ENCODE measurements at regions not wholly inside any gene's neighbourhood (a gene's known extent, or its start where the extent isn't known, plus 50 kb on each side); places are given as distances from the start of the nearest gene placed in this dataset.

GRCh38 chr5:5576744-5577143 is 154.3 kb downstream of the ICE1 start:
- no peak overlapping the region for H3K4me3 Mint-ChIP-seq
- H3K36me3 Mint-ChIP-seq = no peaks in the 10 kb centered on the region
- no peak overlapping the region for H3K27ac Mint-ChIP-seq
- no peaks in the 10 kb centered on the region for H3K4me1 Mint-ChIP-seq
- H3K27me3 Mint-ChIP-seq = no peaks in the 10 kb centered on the region
- no peaks in the 10 kb centered on the region for H3K9me3 Mint-ChIP-seq

DNA sequence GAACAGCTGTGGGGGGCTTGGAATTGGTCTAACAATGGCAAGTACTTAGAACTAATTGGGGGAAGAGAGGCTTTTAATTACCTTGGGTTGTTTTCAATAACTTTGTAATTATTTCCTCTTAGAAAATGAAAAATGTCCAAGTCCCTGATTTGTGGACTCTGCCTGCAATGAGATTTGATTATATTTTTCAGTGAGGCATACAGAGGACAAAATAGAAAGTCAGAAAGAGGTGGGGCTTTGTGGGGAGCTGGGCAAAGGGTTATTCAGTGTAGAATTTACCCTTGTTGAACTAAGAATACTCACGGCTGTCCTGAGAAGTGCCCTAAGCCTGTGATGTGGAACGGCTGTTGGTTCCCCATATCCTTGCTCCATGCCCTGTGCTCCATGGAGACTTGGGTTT is 153.0 kb downstream of the ICE1 start:
- H3K4me1 Mint-ChIP-seq = no peaks in the 10 kb centered on the region
- H3K4me3 Mint-ChIP-seq = no peak overlapping the region
- no peaks in the 10 kb centered on the region for H3K36me3 Mint-ChIP-seq
- H3K27me3 Mint-ChIP-seq = no peaks in the 10 kb centered on the region
- no peaks in the 10 kb centered on the region for H3K9me3 Mint-ChIP-seq
- H3K27ac Mint-ChIP-seq = no peak overlapping the region

GRCh38 chr5:5573798-5574380 is 151.4 kb downstream of the ICE1 start:
- H3K27me3 Mint-ChIP-seq = peaks cover 3% of the 10 kb centered on the region

GRCh38 chr5:5572976-5573797 is 150.7 kb downstream of the ICE1 start:
- H3K27ac Mint-ChIP-seq = no peak overlapping the region
- no peaks in the 10 kb centered on the region for H3K9me3 Mint-ChIP-seq
- H3K4me1 Mint-ChIP-seq = no peaks in the 10 kb centered on the region
- H3K36me3 Mint-ChIP-seq = no peaks in the 10 kb centered on the region
- peaks cover 3% of the 10 kb centered on the region for H3K27me3 Mint-ChIP-seq
- H3K4me3 Mint-ChIP-seq = no peak overlapping the region

More at GRCh38 chr5:5573798-5574380, 151.4 kb downstream of the ICE1 start:
- H3K4me1 Mint-ChIP-seq = no peaks in the 10 kb centered on the region
- no peaks in the 10 kb centered on the region for H3K9me3 Mint-ChIP-seq
- H3K27ac Mint-ChIP-seq = no peak overlapping the region
- no peaks in the 10 kb centered on the region for H3K36me3 Mint-ChIP-seq
- H3K4me3 Mint-ChIP-seq = no peak overlapping the region

DNA sequence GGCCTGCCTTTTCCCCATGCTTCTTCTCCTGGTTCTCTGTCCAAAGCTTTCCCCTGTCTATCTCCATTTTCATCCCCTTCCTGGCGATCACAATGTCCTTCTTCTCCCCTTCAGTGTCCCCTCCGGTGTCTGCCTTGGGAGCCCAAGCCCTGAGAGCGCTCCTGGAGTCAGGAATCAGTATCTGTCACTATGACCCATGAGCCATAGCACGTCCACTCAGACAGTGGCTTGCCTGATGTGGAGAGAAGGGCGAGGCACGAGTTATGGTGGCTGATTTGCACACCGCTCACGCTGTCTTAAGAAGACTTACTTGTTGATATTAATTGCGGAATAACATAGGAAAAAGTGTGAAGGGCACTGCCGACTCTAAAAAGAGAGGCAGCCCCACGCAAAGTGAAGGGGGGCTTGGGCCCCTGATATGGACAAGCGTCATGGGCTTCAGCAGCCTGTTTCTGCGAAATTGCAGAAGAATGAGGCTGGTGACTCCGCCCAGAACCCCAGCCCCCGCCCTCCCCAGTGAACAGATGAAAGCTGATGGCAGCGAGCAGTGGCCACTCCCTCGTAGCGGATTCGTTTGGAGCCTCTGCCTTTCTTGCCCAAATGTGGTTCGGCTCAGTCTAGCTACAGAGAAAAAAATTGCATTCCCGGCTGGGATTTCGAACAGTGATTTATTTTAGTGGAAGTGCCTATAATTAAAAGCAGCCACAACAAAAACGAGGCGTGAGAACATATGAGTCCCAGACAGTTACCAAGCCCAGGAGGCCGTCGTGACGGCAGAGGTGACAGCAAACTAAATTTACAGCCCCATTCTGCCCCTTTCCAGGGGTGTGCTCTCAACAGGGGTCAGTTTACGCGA is 149.8 kb downstream of the ICE1 start:
- no peak overlapping the region for H3K27ac Mint-ChIP-seq

GRCh38 chr5:5570646-5571045 is 148.2 kb downstream of the ICE1 start:
- Mint-ChIP-seq H3K9me3 (no peaks in the 10 kb centered on the region), H3K4me3 (no peak overlapping the region), H3K4me1 (no peaks in the 10 kb centered on the region), H3K36me3 (no peaks in the 10 kb centered on the region), H3K27me3 (peaks cover 3% of the 10 kb centered on the region), H3K27ac (no peak overlapping the region)

More for the DNA sequence above, 149.8 kb downstream of the ICE1 start:
- H3K4me1 Mint-ChIP-seq = no peaks in the 10 kb centered on the region
- no peak overlapping the region for H3K4me3 Mint-ChIP-seq
- no peaks in the 10 kb centered on the region for H3K9me3 Mint-ChIP-seq
- H3K36me3 Mint-ChIP-seq = no peaks in the 10 kb centered on the region
- H3K27me3 Mint-ChIP-seq = peaks cover 3% of the 10 kb centered on the region

DNA sequence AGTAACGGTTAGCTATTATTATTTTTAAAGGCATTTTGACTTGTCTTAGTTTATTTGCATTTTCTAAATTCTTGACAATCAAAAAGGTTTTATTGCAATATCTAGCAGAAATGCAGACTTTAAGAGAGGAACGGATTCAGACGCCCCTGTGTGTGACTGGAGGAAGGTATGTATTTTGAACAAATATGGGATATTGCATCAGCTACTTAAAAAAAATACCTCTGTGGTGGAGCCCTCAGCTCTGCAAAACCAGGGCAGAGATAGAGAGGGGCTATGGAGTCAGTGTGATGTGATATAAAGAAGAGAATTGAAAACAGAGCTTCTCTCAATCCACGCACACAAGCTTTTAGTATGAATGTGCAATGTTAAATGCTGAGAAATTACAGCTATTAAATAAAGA is 142.4 kb downstream of the ICE1 start:
- Mint-ChIP-seq H3K4me1 (no peaks in the 10 kb centered on the region), H3K36me3 (no peaks in the 10 kb centered on the region), H3K27ac (no peak overlapping the region), H3K9me3 (no peaks in the 10 kb centered on the region), H3K4me3 (no peak overlapping the region), H3K27me3 (peaks cover 9% of the 10 kb centered on the region)

DNA sequence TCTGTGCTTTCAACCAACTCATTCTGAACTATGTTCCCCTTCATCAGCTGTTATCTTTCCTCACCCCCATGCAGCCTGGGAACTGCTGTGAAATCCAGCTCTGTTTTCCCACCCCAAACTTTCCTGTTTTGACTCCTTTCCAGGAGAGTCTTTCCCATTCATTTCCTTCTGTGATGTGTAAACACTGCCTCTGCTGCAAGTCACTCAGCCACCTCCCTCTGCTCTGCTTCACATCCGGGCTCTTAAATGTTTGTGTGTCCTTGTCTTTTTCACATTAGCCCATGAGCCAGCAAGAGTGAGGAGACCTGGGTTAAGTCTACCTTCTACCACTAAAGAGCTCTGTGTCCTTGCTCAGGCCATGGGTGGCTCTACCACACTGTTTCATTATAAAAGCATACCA is 137.5 kb downstream of the ICE1 start:
- Mint-ChIP-seq H3K27me3 (peaks cover 10% of the 10 kb centered on the region), H3K4me1 (no peaks in the 10 kb centered on the region), H3K36me3 (no peaks in the 10 kb centered on the region), H3K9me3 (no peaks in the 10 kb centered on the region), H3K4me3 (no peak overlapping the region), H3K27ac (no peak overlapping the region)

- Mint-ChIP-seq H3K9me3 (no peaks in the 10 kb centered on the region), H3K27me3 (peaks cover 10% of the 10 kb centered on the region), H3K4me1 (no peaks in the 10 kb centered on the region), H3K4me3 (no peak overlapping the region), H3K36me3 (no peaks in the 10 kb centered on the region), H3K27ac (no peak overlapping the region)
These were observed 136.4 kb downstream of the ICE1 start for GRCh38 chr5:5558638-5559527.

- Mint-ChIP-seq H3K9me3 (no peaks in the 10 kb centered on the region), H3K27me3 (peaks cover 10% of the 10 kb centered on the region), H3K27ac (no peak overlapping the region), H3K4me3 (no peak overlapping the region), H3K36me3 (no peaks in the 10 kb centered on the region), H3K4me1 (no peaks in the 10 kb centered on the region)
These were observed 135.6 kb downstream of the ICE1 start for GRCh38 chr5:5558102-5558501.

- H3K4me3 Mint-ChIP-seq = no peak overlapping the region
- peaks cover 8% of the 10 kb centered on the region for H3K27me3 Mint-ChIP-seq
- no peaks in the 10 kb centered on the region for H3K4me1 Mint-ChIP-seq
- H3K36me3 Mint-ChIP-seq = no peaks in the 10 kb centered on the region
- peaks cover 11% of the 10 kb centered on the region for H3K9me3 Mint-ChIP-seq
- H3K27ac Mint-ChIP-seq = no peak overlapping the region
These were observed 129.0 kb downstream of the ICE1 start for GRCh38 chr5:5551499-5551898.

DNA sequence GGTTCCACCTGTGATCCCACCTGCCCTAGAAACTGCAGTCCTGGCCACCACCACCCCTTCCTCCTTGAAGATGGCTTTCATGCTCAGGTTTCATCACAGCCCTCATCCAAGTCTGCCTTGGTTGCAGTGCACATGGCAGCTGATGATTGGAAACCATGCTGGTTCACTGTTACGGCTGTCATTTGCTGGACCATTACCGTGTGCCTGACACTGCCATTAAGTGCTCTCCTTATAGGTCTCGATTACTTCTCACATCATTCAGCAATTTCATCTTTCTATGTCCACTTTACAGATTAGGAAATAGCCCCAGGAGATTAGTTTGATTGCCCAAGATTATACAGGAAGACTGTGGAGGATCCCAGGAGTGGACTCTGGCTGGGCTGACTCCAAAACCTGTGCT is 123.9 kb downstream of the ICE1 start:
- H3K9me3 Mint-ChIP-seq = peaks cover 11% of the 10 kb centered on the region
- no peaks in the 10 kb centered on the region for H3K4me1 Mint-ChIP-seq
- peaks cover 12% of the 10 kb centered on the region for H3K27me3 Mint-ChIP-seq
- H3K27ac Mint-ChIP-seq = no peak overlapping the region
- no peaks in the 10 kb centered on the region for H3K36me3 Mint-ChIP-seq
- no peak overlapping the region for H3K4me3 Mint-ChIP-seq

GRCh38 chr5:5544094-5544663 is 121.7 kb downstream of the ICE1 start:
- peaks cover 12% of the 10 kb centered on the region for H3K27me3 Mint-ChIP-seq
- H3K9me3 Mint-ChIP-seq = peaks cover 11% of the 10 kb centered on the region
- H3K27ac Mint-ChIP-seq = no peak overlapping the region
- H3K4me1 Mint-ChIP-seq = no peaks in the 10 kb centered on the region
- H3K36me3 Mint-ChIP-seq = no peaks in the 10 kb centered on the region
- no peak overlapping the region for H3K4me3 Mint-ChIP-seq

- Mint-ChIP-seq H3K36me3 (no peaks in the 10 kb centered on the region), H3K27ac (no peak overlapping the region), H3K4me1 (no peaks in the 10 kb centered on the region)
These were observed 120.2 kb downstream of the ICE1 start for GRCh38 chr5:5542654-5543053.

DNA sequence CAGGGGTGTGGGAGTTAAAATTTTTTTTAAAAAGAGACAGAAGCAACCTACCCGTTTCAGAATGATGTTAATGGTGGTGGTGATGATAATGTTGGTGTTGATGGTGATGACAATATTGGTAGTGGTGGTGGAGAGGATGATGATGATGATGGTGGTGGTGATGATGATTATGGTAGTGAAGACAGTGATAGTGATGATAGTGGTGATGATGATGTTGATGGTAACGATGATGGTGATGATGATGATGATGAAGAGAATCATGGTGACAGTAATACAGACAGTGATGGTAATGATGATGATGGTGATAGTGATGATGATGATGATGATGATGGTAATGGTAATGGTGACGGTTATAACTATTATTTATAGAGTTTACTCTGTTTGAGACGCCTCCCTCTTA is 117.6 kb downstream of the ICE1 start:
- Mint-ChIP-seq H3K27ac (no peak overlapping the region), H3K36me3 (no peaks in the 10 kb centered on the region), H3K27me3 (peaks cover 3% of the 10 kb centered on the region), H3K9me3 (no peaks in the 10 kb centered on the region), H3K4me3 (no peak overlapping the region), H3K4me1 (no peaks in the 10 kb centered on the region)

More at GRCh38 chr5:5542654-5543053, 120.2 kb downstream of the ICE1 start:
- peaks cover 12% of the 10 kb centered on the region for H3K27me3 Mint-ChIP-seq
- H3K9me3 Mint-ChIP-seq = peaks cover 3% of the 10 kb centered on the region
- H3K4me3 Mint-ChIP-seq = no peak overlapping the region
